NCI-H1105 (cell line): ENCODE measurements at regions not wholly inside any gene's neighbourhood (a gene's known extent, or its start where the extent isn't known, plus 50 kb on each side); places are given as distances from the start of the nearest gene placed in this dataset.
"Not testable (repeated sequence)": the region's sequence is repeated elsewhere in the genome, so short reads cannot be mapped to it uniquely, and the experiment has no call there.

Source experiments
- DNase-seq: peaks from one replicate; lab custom pipeline; 2025; lab: John Stamatoyannopoulos, UW

- DNase-seq: peak; percentile 57
Observed at GRCh38 chr2:133977405-133977804, 276.5 kb upstream of the MGAT5 start.

- no peak for DNase-seq
Observed at GRCh38 chr2:133982256-133982655, 271.6 kb upstream of the MGAT5 start.

GRCh38 chr2:133985563-133985962, 268.3 kb upstream of the MGAT5 start:
- no peak for DNase-seq

GRCh38 chr2:133986081-133986837, 267.6 kb upstream of the MGAT5 start:
- DNase-seq: no peak

- DNase-seq: no peak
Observed at GRCh38 chr2:133986881-133987795, 266.7 kb upstream of the MGAT5 start.

GRCh38 chr2:133988316-133988891, 265.5 kb upstream of the MGAT5 start:
- no peak for DNase-seq

- no peak for DNase-seq
Observed at GRCh38 chr2:133991606-133992168, 262.2 kb upstream of the MGAT5 start.

GRCh38 chr2:133992454-133992853, 261.4 kb upstream of the MGAT5 start:
- no peak for DNase-seq

GRCh38 chr2:133993160-133993559, 260.7 kb upstream of the MGAT5 start:
- no peak for DNase-seq

GRCh38 chr2:133998726-133999125, 255.1 kb upstream of the MGAT5 start:
- not testable (repeated sequence) for DNase-seq

GRCh38 chr2:134002391-134002790, 251.5 kb upstream of the MGAT5 start:
- no peak for DNase-seq

- DNase-seq: no peak
Observed at GRCh38 chr2:134002921-134003320, 251.0 kb upstream of the MGAT5 start.

GRCh38 chr2:134004467-134004866, 249.4 kb upstream of the MGAT5 start:
- no peak for DNase-seq

GRCh38 chr2:134008837-134009236, 245.0 kb upstream of the MGAT5 start:
- no peak for DNase-seq

- no peak for DNase-seq
Observed at GRCh38 chr2:134009440-134009839, 244.4 kb upstream of the MGAT5 start.

- not testable (repeated sequence) for DNase-seq
Observed at GRCh38 chr2:134009906-134010305, 244.0 kb upstream of the MGAT5 start.

GRCh38 chr2:134011936-134012586, 241.8 kb upstream of the MGAT5 start:
- DNase-seq: no peak

- no peak for DNase-seq
Observed at GRCh38 chr2:134014196-134014960, 239.5 kb upstream of the MGAT5 start.

GRCh38 chr2:134019871-134020270, 234.0 kb upstream of the MGAT5 start:
- DNase-seq: no peak

GRCh38 chr2:134020608-134021007, 233.3 kb upstream of the MGAT5 start:
- no peak for DNase-seq
